VCaP (cell line): ENCODE measurements at regions not wholly inside any gene's neighbourhood (a gene's known extent, or its start where the extent isn't known, plus 50 kb on each side); places are given as distances from the start of the nearest gene placed in this dataset.

Source experiments
- H3K27ac ChIP-seq: fragments of 450-650 bp; 2 replicates; pipeline ENCODE4 v1.5.1; 2017
- TF ChIP-seq, protein P1 (sequence below): fragments of 450-650 bp; conservative IDR thresholded peaks from 2 replicates; pipeline ENCODE4 v1.5.1; 2017; ENCODE audit warnings: mild to moderate bottlenecking, moderate library complexity

- H3K27ac ChIP-seq = no peak overlapping the region
- TF ChIP-seq, protein P1, sequence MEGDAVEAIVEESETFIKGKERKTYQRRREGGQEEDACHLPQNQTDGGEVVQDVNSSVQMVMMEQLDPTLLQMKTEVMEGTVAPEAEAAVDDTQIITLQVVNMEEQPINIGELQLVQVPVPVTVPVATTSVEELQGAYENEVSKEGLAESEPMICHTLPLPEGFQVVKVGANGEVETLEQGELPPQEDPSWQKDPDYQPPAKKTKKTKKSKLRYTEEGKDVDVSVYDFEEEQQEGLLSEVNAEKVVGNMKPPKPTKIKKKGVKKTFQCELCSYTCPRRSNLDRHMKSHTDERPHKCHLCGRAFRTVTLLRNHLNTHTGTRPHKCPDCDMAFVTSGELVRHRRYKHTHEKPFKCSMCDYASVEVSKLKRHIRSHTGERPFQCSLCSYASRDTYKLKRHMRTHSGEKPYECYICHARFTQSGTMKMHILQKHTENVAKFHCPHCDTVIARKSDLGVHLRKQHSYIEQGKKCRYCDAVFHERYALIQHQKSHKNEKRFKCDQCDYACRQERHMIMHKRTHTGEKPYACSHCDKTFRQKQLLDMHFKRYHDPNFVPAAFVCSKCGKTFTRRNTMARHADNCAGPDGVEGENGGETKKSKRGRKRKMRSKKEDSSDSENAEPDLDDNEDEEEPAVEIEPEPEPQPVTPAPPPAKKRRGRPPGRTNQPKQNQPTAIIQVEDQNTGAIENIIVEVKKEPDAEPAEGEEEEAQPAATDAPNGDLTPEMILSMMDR = no peak
These were observed 348.6 kb upstream of the SALL3 start for GRCh38 chr18:78630981-78631510.

GRCh38 chr18:78632111-78632541 lies 347.5 kb upstream of the SALL3 start:
- TF ChIP-seq, protein P1 = no peak
- no peak overlapping the region for H3K27ac ChIP-seq

DNA sequence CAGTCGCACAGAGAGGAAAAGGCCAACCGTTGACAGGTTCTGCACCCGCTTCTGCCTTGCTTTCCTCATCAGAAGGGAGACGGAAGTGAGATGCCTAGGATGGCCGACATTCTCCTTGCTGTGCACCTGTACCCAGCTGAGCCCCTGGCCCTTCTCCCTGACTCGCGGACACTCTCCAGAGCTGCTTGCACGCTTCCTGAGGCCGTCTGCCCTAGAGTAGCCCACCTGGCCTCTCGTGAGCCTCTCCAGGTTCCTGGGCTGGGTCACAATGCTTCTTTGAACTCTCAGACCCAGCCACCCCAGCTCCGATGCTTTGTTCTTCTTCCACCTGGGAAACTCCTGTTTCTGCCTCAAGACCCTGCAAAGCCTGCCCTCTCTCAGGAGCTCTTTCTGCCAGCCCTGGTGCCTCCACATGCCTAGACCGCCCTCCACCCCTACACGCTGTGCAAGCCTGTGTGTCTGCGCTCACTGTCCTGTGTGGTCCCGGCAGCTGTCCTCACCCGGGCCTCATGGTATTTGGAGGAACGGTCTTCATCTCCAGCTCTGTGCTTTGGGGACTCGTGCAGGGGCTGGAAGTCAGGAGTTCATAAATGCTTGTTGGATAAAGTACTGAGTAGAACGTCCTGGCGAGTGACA lies 345.4 kb upstream of the SALL3 start:
- no peak overlapping the region for H3K27ac ChIP-seq
- TF ChIP-seq, protein P1 = no peak

DNA sequence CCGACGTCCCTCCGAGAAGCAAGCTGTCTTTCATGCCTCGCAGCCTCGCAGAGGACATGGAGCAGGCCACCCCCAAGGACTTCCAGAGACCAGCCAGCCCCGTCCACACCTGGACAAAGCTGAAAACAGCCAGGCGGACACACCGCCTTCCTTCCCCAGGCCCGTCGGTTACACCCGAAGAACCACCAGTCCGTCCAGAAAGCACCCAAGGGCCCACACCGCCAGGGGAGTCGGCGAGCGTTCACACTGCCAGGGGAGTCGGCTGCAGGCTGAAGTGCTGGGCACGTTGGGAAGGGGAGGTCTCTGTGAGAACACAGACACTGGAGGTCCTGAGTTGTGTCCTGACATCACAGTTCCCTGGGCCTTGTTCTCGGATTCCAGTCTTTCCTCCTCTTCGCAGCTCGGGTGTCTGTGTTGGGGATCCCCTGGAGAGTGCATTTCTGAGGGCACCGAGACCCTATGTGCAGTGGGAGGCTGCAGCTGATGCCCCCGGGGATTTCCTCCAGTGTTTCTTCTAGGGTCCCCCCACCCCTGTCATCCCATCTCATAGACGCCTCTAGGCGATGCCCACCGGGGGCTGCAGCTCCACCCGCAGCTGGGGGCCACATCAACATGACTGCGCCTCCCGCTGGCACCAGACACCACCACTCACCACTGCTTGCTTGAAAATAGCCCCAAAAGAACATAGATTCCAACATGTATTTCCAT lies 344.4 kb upstream of the SALL3 start:
- no peak overlapping the region for H3K27ac ChIP-seq
- TF ChIP-seq, protein P1 = no peak

DNA sequence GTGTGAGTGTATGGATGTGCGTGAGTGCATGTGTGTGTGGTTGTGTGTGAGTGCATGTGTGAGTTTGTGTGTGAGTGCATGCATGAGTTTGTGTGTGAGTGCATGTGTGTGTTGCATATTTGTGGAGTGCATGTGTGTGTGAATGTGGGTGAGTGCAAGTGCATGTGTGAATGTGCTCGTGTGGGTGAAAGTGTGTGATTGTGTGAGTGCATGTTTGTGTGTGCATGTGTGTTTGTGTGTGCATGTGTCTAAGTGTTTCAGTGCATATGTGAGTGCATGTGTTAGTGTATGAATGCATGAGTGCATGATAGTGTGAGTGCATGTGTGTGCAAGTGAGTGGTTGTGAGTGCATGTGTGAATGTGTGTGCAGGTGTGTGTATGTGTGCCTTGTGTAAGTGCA lies 343.4 kb upstream of the SALL3 start:
- no peak overlapping the region; the same call in 1 of the 2 replicates for H3K27ac ChIP-seq
- TF ChIP-seq, protein P1 = no peak

DNA sequence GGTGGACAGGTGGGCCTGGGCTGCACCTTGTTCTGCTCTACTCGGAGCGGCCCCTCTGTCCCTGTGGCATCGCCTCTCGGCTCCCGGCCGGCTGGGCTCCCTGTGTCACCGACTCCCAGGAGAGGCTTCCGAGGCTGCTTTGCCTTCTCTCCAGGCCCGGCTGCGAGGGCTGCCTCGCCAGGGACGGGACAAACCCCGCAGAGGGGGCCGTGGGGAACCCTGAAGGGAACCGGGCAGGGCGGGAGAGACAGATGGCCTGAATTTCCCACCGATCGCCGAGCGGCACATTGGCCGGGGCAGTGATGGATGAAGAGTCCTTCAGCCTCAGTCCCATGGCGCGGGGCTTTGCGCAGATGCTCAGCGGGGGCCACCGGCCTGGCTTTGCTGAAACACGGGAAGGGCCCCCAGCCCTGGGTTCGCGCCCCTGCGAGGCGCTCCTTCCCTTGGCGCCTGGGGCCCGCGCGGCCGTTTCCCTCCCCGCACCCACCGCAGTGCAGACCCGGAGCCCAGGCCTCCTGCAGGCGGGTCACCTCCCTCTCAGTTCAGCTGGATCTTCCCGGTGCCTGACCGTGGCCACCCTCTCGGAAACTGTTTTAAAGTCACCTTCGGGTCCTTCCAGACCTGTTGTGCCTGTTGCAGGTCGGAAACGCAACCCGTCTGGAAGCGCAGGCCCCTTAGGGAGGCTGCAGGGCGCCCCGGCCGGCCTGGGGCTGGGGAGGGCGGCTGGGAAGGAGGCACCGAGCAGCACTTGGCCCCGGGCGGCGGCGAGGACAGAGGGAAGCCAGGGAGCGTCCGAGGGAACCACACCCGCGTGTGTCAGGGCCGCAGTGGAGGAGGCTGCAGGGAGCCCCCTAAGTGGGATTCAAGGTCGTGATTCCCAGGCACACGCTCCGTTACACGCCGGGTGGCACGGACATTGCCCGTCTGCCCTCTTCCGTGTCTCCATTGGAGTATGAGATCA lies 341.9 kb upstream of the SALL3 start:
- TF ChIP-seq, protein P1 = no peak
- peak overlapping the region; percentile 33; the same call in 1 of the 2 replicates for H3K27ac ChIP-seq
